H9 (cell line): ENCODE measurements at regions not wholly inside any gene's neighbourhood (a gene's known extent, or its start where the extent isn't known, plus 50 kb on each side); places are given as distances from the start of the nearest gene placed in this dataset.

Source experiments
- DNase-seq: peaks from one replicate; pipeline ENCODE4 v3.0.0-alpha.2; 2017
- H2AFZ ChIP-seq: one replicate; pipeline ENCODE4 v1.6.1; 2013; ENCODE audit warnings: mild to moderate bottlenecking, low read length, control low read depth, moderate library complexity
- H2AK5ac ChIP-seq: 2 replicates; pipeline ENCODE4 v1.6.1; 2013; ENCODE audit warnings: low read length, control low read depth, mixed read lengths; ENCODE audit not compliant: insufficient read length
- H2BK120ac ChIP-seq: one replicate; pipeline ENCODE4 v1.6.1; 2013; ENCODE audit warnings: low read depth, mild to moderate bottlenecking, low read length, control low read depth, inconsistent platforms; ENCODE audit not compliant: poor library complexity, severe bottlenecking
- H2BK12ac ChIP-seq: 2 replicates; pipeline ENCODE4 v1.6.1; 2013; ENCODE audit warnings: low read length, control low read depth, mixed read lengths, low read depth; ENCODE audit not compliant: insufficient read length
- H2BK15ac ChIP-seq: 2 replicates; pipeline ENCODE4 v1.6.1; 2013; ENCODE audit warnings: low read depth, low read length, control low read depth
- H2BK20ac ChIP-seq: one replicate; pipeline ENCODE4 v1.6.1; 2013; ENCODE audit warnings: low read depth, mild to moderate bottlenecking, low read length, control low read depth, inconsistent platforms; ENCODE audit not compliant: poor library complexity, severe bottlenecking
- H2BK5ac ChIP-seq: 2 replicates; pipeline ENCODE4 v1.6.1; 2013; ENCODE audit warnings: low read length, control low read depth, mixed read lengths; ENCODE audit not compliant: insufficient read length
- H3K14ac ChIP-seq: 2 replicates; pipeline ENCODE4 v1.6.1; 2013; ENCODE audit warnings: low read length, control low read depth; ENCODE audit not compliant: insufficient read depth
- H3K18ac ChIP-seq: 2 replicates; pipeline ENCODE4 v1.6.1; 2013; ENCODE audit warnings: low read depth, mild to moderate bottlenecking, mixed read lengths, low read length, control low read depth; ENCODE audit not compliant: insufficient read length
- H3K23ac ChIP-seq: 2 replicates; pipeline ENCODE4 v1.6.1; 2013; ENCODE audit warnings: low read length, control low read depth, mixed read lengths, low read depth; ENCODE audit not compliant: insufficient read length
- H3K23me2 ChIP-seq: 2 replicates; pipeline ENCODE4 v1.6.1; 2013; ENCODE audit warnings: low read depth, mild to moderate bottlenecking, mixed read lengths, low read length, control low read depth; ENCODE audit not compliant: insufficient read length, poor library complexity, severe bottlenecking
- H3K27ac ChIP-seq: 2 replicates; pipeline ENCODE4 v1.5.1; 2013; ENCODE audit warnings: low read length, control low read depth, mixed read lengths, low read depth; ENCODE audit not compliant: insufficient read length
- H3K27me3 ChIP-seq: 2 replicates; pipeline ENCODE4 v1.6.1; 2013; ENCODE audit warnings: low read length, control low read depth, inconsistent platforms; ENCODE audit not compliant: insufficient read depth
- H3K4ac ChIP-seq: 2 replicates; pipeline ENCODE4 v1.6.1; 2013; ENCODE audit warnings: low read depth, mild to moderate bottlenecking, control low read depth, inconsistent platforms, low read length, moderate library complexity
- H3K4me1 ChIP-seq: 2 replicates; pipeline ENCODE4 v1.6.1; 2013; ENCODE audit warnings: low read length, control low read depth, inconsistent platforms; ENCODE audit not compliant: insufficient read depth
- H3K4me2 ChIP-seq: 2 replicates; pipeline ENCODE4 v1.6.1; 2013; ENCODE audit warnings: low read length, control low read depth, mixed read lengths; ENCODE audit not compliant: insufficient read length, insufficient read depth
- H3K56ac ChIP-seq: 2 replicates; pipeline ENCODE4 v1.6.1; 2013; ENCODE audit warnings: low read depth, mild to moderate bottlenecking, mixed read lengths, low read length, control low read depth; ENCODE audit not compliant: insufficient read length
- H3K79me1 ChIP-seq: 2 replicates; pipeline ENCODE4 v1.6.1; 2013; ENCODE audit warnings: low read depth, mild to moderate bottlenecking, moderate library complexity, low read length, control low read depth, inconsistent platforms; ENCODE audit not compliant: insufficient read depth, poor library complexity, severe bottlenecking
- H3K79me2 ChIP-seq: 2 replicates; pipeline ENCODE4 v1.6.1; 2013; ENCODE audit warnings: low read length, control low read depth, inconsistent platforms; ENCODE audit not compliant: insufficient read depth
- H3K9ac ChIP-seq: 2 replicates; pipeline ENCODE4 v1.6.1; 2013; ENCODE audit warnings: low read length, control low read depth, mixed read lengths; ENCODE audit not compliant: insufficient read length; ENCODE audit errors: extremely low read depth
- H3K9me3 ChIP-seq: one replicate; pipeline ENCODE4 v1.6.1; 2013; ENCODE audit warnings: low read depth, low read length, inconsistent platforms; ENCODE audit not compliant: control insufficient read depth
- H3T11ph ChIP-seq: one replicate; pipeline ENCODE4 v1.6.1; 2013; ENCODE audit warnings: mild to moderate bottlenecking, low read length, control low read depth, inconsistent platforms
- H4K20me1 ChIP-seq: one replicate; pipeline ENCODE4 v1.6.1; 2013; ENCODE audit not compliant: control insufficient read depth, insufficient read length, insufficient read depth
- H4K5ac ChIP-seq: 2 replicates; pipeline ENCODE4 v1.6.1; 2013; ENCODE audit warnings: low read depth, mild to moderate bottlenecking, mixed read lengths, low read length, control low read depth; ENCODE audit not compliant: insufficient read length
- H4K8ac ChIP-seq: replicated peaks from 2 replicates; pipeline ENCODE4 v1.6.1; 2013; ENCODE audit warnings: low read length, control low read depth, mixed read lengths, low read depth; ENCODE audit not compliant: insufficient read length
- H4K91ac ChIP-seq: 2 replicates; pipeline ENCODE4 v1.6.1; 2013; ENCODE audit warnings: low read depth, mild to moderate bottlenecking, moderate library complexity, mixed read lengths, low read length, control low read depth; ENCODE audit not compliant: insufficient read length
- H3K27ac Mint-ChIP-seq, 3 experiments: 2 replicates in 2 of 3; 3 replicates in 1 of 3; pipeline ENCODE4 v1.8.0; 2020 to 2021; ENCODE audit warnings: mixed read lengths in 3 of 3, mild to moderate bottlenecking in 1 of 3, moderate library complexity in 1 of 3
- H3K27me3 Mint-ChIP-seq: 2 replicates; pipeline ENCODE4 v1.8.0; 2021; ENCODE audit warnings: low read depth, mild to moderate bottlenecking, moderate library complexity, mixed read lengths
- H3K36me3 Mint-ChIP-seq, 3 experiments: 2 replicates in 2 of 3; 3 replicates in 1 of 3; pipeline ENCODE4 v1.8.0; 2020 to 2021; ENCODE audit warnings: low read depth in 3 of 3, mixed read lengths in 3 of 3; ENCODE audit not compliant: insufficient read depth in 1 of 3
- H3K4me1 Mint-ChIP-seq, 2 experiments: 2 replicates each; pipeline ENCODE4 v1.8.0; 2020; ENCODE audit warnings: mixed read lengths in 2 of 2
- H3K4me3 Mint-ChIP-seq, 2 experiments: 2 replicates in 1 of 2; 3 replicates in 1 of 2; pipeline ENCODE4 v1.8.0; 2020 to 2021; ENCODE audit warnings: mild to moderate bottlenecking in 2 of 2, mixed read lengths in 2 of 2, moderate library complexity in 1 of 2
- H3K9me3 Mint-ChIP-seq, 2 experiments: 2 replicates in 1 of 2; 3 replicates in 1 of 2; pipeline ENCODE4 v1.8.0; 2020; ENCODE audit warnings: mild to moderate bottlenecking in 2 of 2, mixed read lengths in 2 of 2, moderate library complexity in 1 of 2
- CTCF ChIP-seq: fragments of 200-600 bp; sonication (generic); conservative IDR thresholded peaks from 3 replicates; pipeline ENCODE4 v1.8.0; 2021; ENCODE audit warnings: antibody characterized with exemption, mild to moderate bottlenecking
- WGBS: extraction: QIAGEN DNeasy Blood & Tissue Kit; methylation state at CpG from one replicate; pipeline ENCODE4 v1.1.7; 2013; ENCODE audit warnings: missing lambda C conversion rate, low lambda C conversion rate, mixed read lengths; ENCODE audit not compliant: insufficient read length; ENCODE audit errors: extremely low coverage; 5-methylcytosine and 5-hydroxymethylcytosine counted together

GRCh38 chr2:189372688-189373257 lies 68.5 kb upstream of the WDR75 start:
- no peaks in the 10 kb centered on the region for H3K27me3 Mint-ChIP-seq
- Histone ChIP-seq H3K27ac (no peak overlapping the region), H4K5ac (no peak overlapping the region), H3K18ac (no peak overlapping the region), H4K8ac (no peak overlapping the region), H4K91ac (no peak overlapping the region), H2BK15ac (no peak overlapping the region), H2BK12ac (no peak overlapping the region), H3K4me1 (peaks cover 3% of the 10 kb centered on the region; the same call in 1 of the 2 replicates), H3K79me1 (no peaks in the 10 kb centered on the region), H3K4ac (no peak overlapping the region), H3K56ac (no peak overlapping the region), H3T11ph (no peak overlapping the region), H2BK120ac (no peak overlapping the region), H3K79me2 (no peaks in the 10 kb centered on the region), H2AK5ac (no peak overlapping the region), H3K23me2 (no peaks in the 10 kb centered on the region), H2BK5ac (no peak overlapping the region), H3K14ac (no peak overlapping the region), H3K23ac (no peak overlapping the region), H3K27me3 (no peaks in the 10 kb centered on the region), H3K4me2 (no peak overlapping the region), H3K9me3 (no peaks in the 10 kb centered on the region), H2AFZ (no peak overlapping the region), H2BK20ac (no peak overlapping the region), H4K20me1 (no peaks in the 10 kb centered on the region), H3K9ac (no peak overlapping the region)
- no CpG with 5 or more reads among the region's 1 CpG for WGBS
- H3K27ac Mint-ChIP-seq = no peak overlapping the region
- DNase-seq = no peak
- no peak for TF ChIP-seq CTCF
- no peak overlapping the region for H3K4me3 Mint-ChIP-seq
- H3K4me1 Mint-ChIP-seq = peaks cover 5 to 6% of the 10 kb centered on the region in 2 experiments
- H3K36me3 Mint-ChIP-seq = no peaks in the 10 kb centered on the region
- no peaks in the 10 kb centered on the region for H3K9me3 Mint-ChIP-seq
